ENCODE measurements at regions not wholly inside any gene's neighbourhood (a gene's known extent, or its start where the extent isn't known, plus 50 kb on each side); places are given as distances from the start of the nearest gene placed in this dataset.

DNA sequence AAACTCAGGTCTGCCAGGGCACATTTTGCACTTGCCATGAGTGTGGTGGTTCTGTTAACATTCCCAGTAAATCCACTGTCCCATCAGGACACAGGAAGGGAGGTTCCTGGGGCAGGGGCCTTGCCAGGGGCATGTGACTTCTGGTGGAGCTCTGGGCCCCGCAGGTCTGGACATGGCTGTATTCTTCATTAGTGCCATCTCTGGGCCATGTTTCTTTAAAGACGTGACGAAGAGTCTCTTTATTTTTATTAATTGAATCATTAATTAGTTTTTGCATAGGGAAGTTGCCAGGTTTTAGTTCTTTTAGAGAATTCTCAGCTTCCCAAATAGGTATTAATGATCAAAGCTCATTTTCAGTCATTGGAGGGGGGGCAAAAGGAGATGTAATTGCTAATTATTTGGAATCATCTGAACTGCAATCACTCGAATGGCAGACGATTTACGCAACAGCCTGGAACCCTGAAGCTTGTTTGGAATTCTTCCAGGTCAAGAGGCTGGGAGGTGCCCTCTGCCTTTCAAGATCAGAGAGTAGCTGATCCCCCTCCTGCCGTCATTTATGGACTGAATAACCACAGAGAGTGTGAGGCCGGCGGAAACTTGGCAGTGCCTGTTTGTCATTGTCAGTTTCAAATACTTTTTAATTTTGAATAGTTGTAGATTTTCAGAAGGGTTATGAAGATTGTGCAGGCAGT lies 106.2 kb downstream of the RTP5 start (continued):
- TF ChIP-seq, protein P1, sequence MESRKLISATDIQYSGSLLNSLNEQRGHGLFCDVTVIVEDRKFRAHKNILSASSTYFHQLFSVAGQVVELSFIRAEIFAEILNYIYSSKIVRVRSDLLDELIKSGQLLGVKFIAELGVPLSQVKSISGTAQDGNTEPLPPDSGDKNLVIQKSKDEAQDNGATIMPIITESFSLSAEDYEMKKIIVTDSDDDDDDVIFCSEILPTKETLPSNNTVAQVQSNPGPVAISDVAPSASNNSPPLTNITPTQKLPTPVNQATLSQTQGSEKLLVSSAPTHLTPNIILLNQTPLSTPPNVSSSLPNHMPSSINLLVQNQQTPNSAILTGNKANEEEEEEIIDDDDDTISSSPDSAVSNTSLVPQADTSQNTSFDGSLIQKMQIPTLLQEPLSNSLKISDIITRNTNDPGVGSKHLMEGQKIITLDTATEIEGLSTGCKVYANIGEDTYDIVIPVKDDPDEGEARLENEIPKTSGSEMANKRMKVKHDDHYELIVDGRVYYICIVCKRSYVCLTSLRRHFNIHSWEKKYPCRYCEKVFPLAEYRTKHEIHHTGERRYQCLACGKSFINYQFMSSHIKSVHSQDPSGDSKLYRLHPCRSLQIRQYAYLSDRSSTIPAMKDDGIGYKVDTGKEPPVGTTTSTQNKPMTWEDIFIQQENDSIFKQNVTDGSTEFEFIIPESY (IDR thresholded peaks at IDR 0.05; ENCODE audit: extremely low read depth, insufficient replicate concordance, low read length), result no peak

DNA sequence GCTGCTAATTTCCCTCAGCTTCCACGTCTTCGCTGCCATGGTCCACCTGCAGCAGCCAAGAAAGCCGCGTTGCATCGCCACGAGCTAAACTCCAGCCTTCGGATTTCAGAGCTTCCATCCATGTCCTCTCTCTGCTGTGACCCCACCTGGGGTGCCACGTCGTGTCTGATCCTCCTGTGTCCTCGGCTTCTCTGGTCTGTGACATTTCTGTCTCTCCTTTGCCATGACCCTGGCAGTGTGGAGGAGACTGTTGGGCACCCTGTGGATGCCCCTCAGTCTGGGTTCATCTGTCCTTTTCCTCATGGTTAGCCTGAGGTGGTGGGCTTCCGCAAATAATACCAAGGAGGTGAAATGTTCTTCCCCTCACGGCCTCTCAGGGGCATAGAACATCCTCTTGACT lies 106.8 kb downstream of the RTP5 start:
- RAD21 ChIA-PET (ENCODE audit: low non-redundant PET in 1 of 2, low total read pairs in 2 of 2, uncharacterized antibody in 2 of 2, unreplicated experiment in 2 of 2), result no interaction called here

More for the DNA sequence above, 106.8 kb downstream of the RTP5 start:
- H3K27me3 ChIP-seq (ENCODE audit: insufficient read depth, low read length), result no peaks in the 10 kb centered on the region
- H3K9me2 ChIP-seq (ENCODE audit: insufficient read depth), result no peaks in the 10 kb centered on the region
- no peak overlapping the region for H2AFZ ChIP-seq (ENCODE audit: low read depth, low read length, poor library complexity, severe bottlenecking)
- no peaks in the 10 kb centered on the region for H3K9me3 ChIP-seq (ENCODE audit: control insufficient read depth in 1 of 2, insufficient read depth in 1 of 2, low read depth in 1 of 2, low read length in 2 of 2)
- TF ChIP-seq CEBPB (IDR thresholded peaks at IDR 0.05; ENCODE audit: low read depth) (no peak), EZH2phosphoT487 (IDR thresholded peaks at IDR 0.05; ENCODE audit: borderline replicate concordance) (no peak), POLR2AphosphoS5 (IDR thresholded peaks at IDR 0.05; ENCODE audit: low read depth, low read length) (no peak), SRF (IDR thresholded peaks at IDR 0.05; ENCODE audit: low read depth) (no peak), RAD21 (IDR thresholded peaks at IDR 0.05; ENCODE audit: low read depth) (no peak)
- TF ChIP-seq, protein P2, sequence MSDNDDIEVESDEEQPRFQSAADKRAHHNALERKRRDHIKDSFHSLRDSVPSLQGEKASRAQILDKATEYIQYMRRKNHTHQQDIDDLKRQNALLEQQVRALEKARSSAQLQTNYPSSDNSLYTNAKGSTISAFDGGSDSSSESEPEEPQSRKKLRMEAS (IDR thresholded peaks at IDR 0.05), result no peak
- TF ChIP-seq, protein P3, sequence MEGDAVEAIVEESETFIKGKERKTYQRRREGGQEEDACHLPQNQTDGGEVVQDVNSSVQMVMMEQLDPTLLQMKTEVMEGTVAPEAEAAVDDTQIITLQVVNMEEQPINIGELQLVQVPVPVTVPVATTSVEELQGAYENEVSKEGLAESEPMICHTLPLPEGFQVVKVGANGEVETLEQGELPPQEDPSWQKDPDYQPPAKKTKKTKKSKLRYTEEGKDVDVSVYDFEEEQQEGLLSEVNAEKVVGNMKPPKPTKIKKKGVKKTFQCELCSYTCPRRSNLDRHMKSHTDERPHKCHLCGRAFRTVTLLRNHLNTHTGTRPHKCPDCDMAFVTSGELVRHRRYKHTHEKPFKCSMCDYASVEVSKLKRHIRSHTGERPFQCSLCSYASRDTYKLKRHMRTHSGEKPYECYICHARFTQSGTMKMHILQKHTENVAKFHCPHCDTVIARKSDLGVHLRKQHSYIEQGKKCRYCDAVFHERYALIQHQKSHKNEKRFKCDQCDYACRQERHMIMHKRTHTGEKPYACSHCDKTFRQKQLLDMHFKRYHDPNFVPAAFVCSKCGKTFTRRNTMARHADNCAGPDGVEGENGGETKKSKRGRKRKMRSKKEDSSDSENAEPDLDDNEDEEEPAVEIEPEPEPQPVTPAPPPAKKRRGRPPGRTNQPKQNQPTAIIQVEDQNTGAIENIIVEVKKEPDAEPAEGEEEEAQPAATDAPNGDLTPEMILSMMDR (IDR thresholded peaks at IDR 0.05 in 2 of 3, conservative IDR thresholded peaks at IDR 0.05 in 1 of 3; ENCODE audit: borderline replicate concordance in 1 of 3, insufficient read depth in 1 of 3, low read depth in 2 of 3, low read length in 2 of 3), result no peak
- TF ChIP-seq, protein P1 (IDR thresholded peaks at IDR 0.05; ENCODE audit: extremely low read depth, insufficient replicate concordance, low read length), result no peak
- no peak overlapping the region for H3K4me3 ChIP-seq (replicated peaks in 1 of 2; ENCODE audit: low read depth in 1 of 2, low read length in 2 of 2)
- ChIA-PET POLR2A (no interaction called here), CTCF (no interaction called here)
- DNase-seq (ENCODE audit: low read depth, low spot score) (no peak), ATAC-seq (no peak)
- no peak overlapping the region for H3K4me2 ChIP-seq (ENCODE audit: low read length)
- no peaks in the 10 kb centered on the region for H3K4me1 ChIP-seq (ENCODE audit: control insufficient read depth in 1 of 2, insufficient read depth in 2 of 2, low read length in 2 of 2)
- no peak overlapping the region for H3K9ac ChIP-seq (ENCODE audit: low read length)
- no peaks in the 10 kb centered on the region for H3K79me2 ChIP-seq (ENCODE audit: insufficient read depth, low read length)
- H3K36me3 ChIP-seq (ENCODE audit: control insufficient read depth in 1 of 2, insufficient read depth in 2 of 2, low read length in 2 of 2), result no peaks in the 10 kb centered on the region
- no peaks in the 10 kb centered on the region for H4K20me1 ChIP-seq (ENCODE audit: insufficient read depth)
- H3K27ac ChIP-seq (ENCODE audit: low read depth, low read length), result no peak overlapping the region
- BruUV-seq (replicated peaks), result no TSS peak
- intact Hi-C loops (cut with micrococcal nuclease), result no loop called here
